Neuronal stem cell (in vitro differentiated cells): ENCODE measurements at regions not wholly inside any gene's neighbourhood (a gene's known extent, or its start where the extent isn't known, plus 50 kb on each side); places are given as distances from the start of the nearest gene placed in this dataset.

Experiments
- DNase-seq: peaks from one replicate; pipeline ENCODE4 v3.0.0-alpha.2; 2013; ENCODE audit warnings: low spot score
- H2AFZ ChIP-seq: one replicate; pipeline ENCODE4 v1.6.1; 2013; ENCODE audit warnings: mild to moderate bottlenecking, low read length, inconsistent platforms
- H2AK5ac ChIP-seq: 2 replicates; pipeline ENCODE4 v1.6.1; 2013; ENCODE audit warnings: low read depth, mild to moderate bottlenecking, inconsistent platforms, low read length, moderate library complexity, mixed read lengths
- H2BK120ac ChIP-seq: 2 replicates; pipeline ENCODE4 v1.6.1; 2013; ENCODE audit warnings: low read depth, mild to moderate bottlenecking, inconsistent platforms, low read length, moderate library complexity, mixed read lengths
- H2BK12ac ChIP-seq: one replicate; pipeline ENCODE4 v1.6.1; 2013; ENCODE audit warnings: low read length, inconsistent platforms
- H2BK15ac ChIP-seq: 2 replicates; pipeline ENCODE4 v1.6.1; 2013; ENCODE audit warnings: mild to moderate bottlenecking, low read length, inconsistent platforms, mixed read lengths
- H2BK5ac ChIP-seq: one replicate; pipeline ENCODE4 v1.6.1; 2013; ENCODE audit warnings: inconsistent platforms, mild to moderate bottlenecking, low read length, moderate library complexity
- H3K14ac ChIP-seq: one replicate; pipeline ENCODE4 v1.6.1; 2013; ENCODE audit warnings: low read length, inconsistent platforms
- H3K18ac ChIP-seq: 2 replicates; pipeline ENCODE4 v1.6.1; 2013; ENCODE audit warnings: low read length, inconsistent platforms
- H3K23ac ChIP-seq: 2 replicates; pipeline ENCODE4 v1.6.1; 2013; ENCODE audit warnings: low read depth, mild to moderate bottlenecking, mixed read lengths, low read length, inconsistent platforms; ENCODE audit not compliant: poor library complexity
- H3K27ac ChIP-seq: replicated peaks from 3 replicates; pipeline ENCODE4 v1.5.1; 2013; ENCODE audit warnings: low read length, inconsistent platforms
- H3K27me3 ChIP-seq, 3 experiments: 2 replicates each; pipeline ENCODE4 v1.6.1; 2013; ENCODE audit warnings: low read length in 3 of 3, mild to moderate bottlenecking in 2 of 3, inconsistent platforms in 1 of 3, low read depth in 1 of 3, mixed read lengths in 1 of 3, moderate library complexity in 1 of 3; ENCODE audit not compliant: control insufficient read depth in 3 of 3, insufficient read depth in 3 of 3
- H3K36me3 ChIP-seq, 2 donors: replicated peaks in 1 of 2; 2 replicates each; pipeline ENCODE4 v1.6.1; 2013; ENCODE audit warnings: low read length in 2 of 2; ENCODE audit not compliant: control insufficient read depth in 2 of 2, insufficient read depth in 2 of 2
- H3K4ac ChIP-seq: 2 replicates; pipeline ENCODE4 v1.6.1; 2013; ENCODE audit warnings: inconsistent platforms, mild to moderate bottlenecking, low read length, moderate library complexity
- H3K4me1 ChIP-seq, 2 donors: 1 replicate in 1 of 2; 2 replicates in 1 of 2; pipeline ENCODE4 v1.6.1; 2013; ENCODE audit warnings: low read length in 2 of 2, low read depth in 1 of 2; ENCODE audit not compliant: control insufficient read depth in 2 of 2, insufficient read depth in 1 of 2
- H3K4me2 ChIP-seq: one replicate; pipeline ENCODE4 v1.6.1; 2013; ENCODE audit warnings: mild to moderate bottlenecking, low read length, inconsistent platforms; ENCODE audit not compliant: insufficient read depth, poor library complexity, severe bottlenecking
- H3K4me3 ChIP-seq, 2 donors: 2 replicates each; pipeline ENCODE4 v1.5.1; 2013; ENCODE audit warnings: low read length in 2 of 2, mild to moderate bottlenecking in 2 of 2, inconsistent platforms in 1 of 2, moderate library complexity in 1 of 2
- H3K79me1 ChIP-seq: one replicate; pipeline ENCODE4 v1.6.1; 2013; ENCODE audit warnings: low read depth, mild to moderate bottlenecking, inconsistent platforms, low read length, moderate library complexity
- H3K9ac ChIP-seq: one replicate; pipeline ENCODE4 v1.6.1; 2013; ENCODE audit warnings: mild to moderate bottlenecking, low read depth, low read length, inconsistent platforms; ENCODE audit not compliant: poor library complexity
- H3K9me3 ChIP-seq, 2 donors: replicated peaks in 1 of 2; 2 replicates each; pipeline versions ENCODE3 to v1.6.1; 2013; ENCODE audit warnings: low read length in 2 of 2, mild to moderate bottlenecking in 2 of 2, inconsistent platforms in 1 of 2, low read depth in 1 of 2, mixed read lengths in 1 of 2, moderate library complexity in 1 of 2; ENCODE audit not compliant: control insufficient read depth in 2 of 2, insufficient read depth in 1 of 2
- H4K8ac ChIP-seq: one replicate; pipeline ENCODE4 v1.6.1; 2013; ENCODE audit warnings: low read depth, mild to moderate bottlenecking, inconsistent platforms, low read length, moderate library complexity
- H4K91ac ChIP-seq: one replicate; pipeline ENCODE4 v1.6.1; 2013; ENCODE audit warnings: low read length, low read depth, mild to moderate bottlenecking, inconsistent platforms; ENCODE audit not compliant: poor library complexity
- WGBS, 2 donors: extraction: QIAGEN DNeasy Blood & Tissue Kit; methylation state at CpG; one replicate each; pipeline ENCODE4 v1.1.7; 2013; ENCODE audit warnings: missing lambda C conversion rate in 2 of 2, mixed read lengths in 1 of 2; ENCODE audit not compliant: insufficient read length in 2 of 2, insufficient replicate concordance in 1 of 2; ENCODE audit errors: extremely low coverage in 2 of 2; 5-methylcytosine and 5-hydroxymethylcytosine counted together

DNA sequence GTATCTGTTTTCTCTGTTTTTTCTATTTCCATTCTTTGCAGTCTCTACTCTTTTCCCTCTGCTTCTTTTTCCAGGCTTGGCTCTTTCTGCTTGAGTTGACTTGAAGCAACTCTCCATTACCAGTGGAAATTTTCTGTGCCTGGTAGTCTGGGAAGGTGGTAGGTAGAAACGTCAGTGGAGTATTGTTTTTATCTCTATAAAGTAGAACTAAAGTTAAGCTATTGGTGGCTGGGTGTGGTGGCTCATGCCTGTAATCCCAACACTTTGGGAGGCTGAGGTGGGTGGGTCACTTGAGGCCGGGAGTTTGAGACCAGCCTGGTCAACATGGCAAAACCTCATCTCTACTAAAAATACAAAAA, 438.1 kb upstream of the AR start:
- H2BK5ac ChIP-seq = no peak overlapping the region
- no peak overlapping the region for H3K14ac ChIP-seq
- no peak overlapping the region for H3K9ac ChIP-seq
- H3K79me1 ChIP-seq = no peaks in the 10 kb centered on the region
- H3K9me3 ChIP-seq = no peaks in the 10 kb centered on the region
- H3K36me3 ChIP-seq = no peaks in the 10 kb centered on the region
- no peak overlapping the region for H3K4me2 ChIP-seq
- no peak overlapping the region for H3K4ac ChIP-seq
- H2BK120ac ChIP-seq = no peak overlapping the region
- H3K23ac ChIP-seq = no peak overlapping the region
- H3K27ac ChIP-seq = no peak overlapping the region
- H3K4me3 ChIP-seq = no peak overlapping the region
- H2BK12ac ChIP-seq = no peak overlapping the region
- H4K91ac ChIP-seq = no peak overlapping the region
- H2AFZ ChIP-seq = no peak overlapping the region
- H3K18ac ChIP-seq = no peak overlapping the region
- no peaks in the 10 kb centered on the region for H3K27me3 ChIP-seq
- no CpG with 5 or more reads among the region's 2 CpGs for WGBS, 2 donors
- no peaks in the 10 kb centered on the region for H3K4me1 ChIP-seq
- no peak overlapping the region for H4K8ac ChIP-seq
- no peak overlapping the region for H2AK5ac ChIP-seq
- no peak for DNase-seq
- no peak overlapping the region for H2BK15ac ChIP-seq

DNA sequence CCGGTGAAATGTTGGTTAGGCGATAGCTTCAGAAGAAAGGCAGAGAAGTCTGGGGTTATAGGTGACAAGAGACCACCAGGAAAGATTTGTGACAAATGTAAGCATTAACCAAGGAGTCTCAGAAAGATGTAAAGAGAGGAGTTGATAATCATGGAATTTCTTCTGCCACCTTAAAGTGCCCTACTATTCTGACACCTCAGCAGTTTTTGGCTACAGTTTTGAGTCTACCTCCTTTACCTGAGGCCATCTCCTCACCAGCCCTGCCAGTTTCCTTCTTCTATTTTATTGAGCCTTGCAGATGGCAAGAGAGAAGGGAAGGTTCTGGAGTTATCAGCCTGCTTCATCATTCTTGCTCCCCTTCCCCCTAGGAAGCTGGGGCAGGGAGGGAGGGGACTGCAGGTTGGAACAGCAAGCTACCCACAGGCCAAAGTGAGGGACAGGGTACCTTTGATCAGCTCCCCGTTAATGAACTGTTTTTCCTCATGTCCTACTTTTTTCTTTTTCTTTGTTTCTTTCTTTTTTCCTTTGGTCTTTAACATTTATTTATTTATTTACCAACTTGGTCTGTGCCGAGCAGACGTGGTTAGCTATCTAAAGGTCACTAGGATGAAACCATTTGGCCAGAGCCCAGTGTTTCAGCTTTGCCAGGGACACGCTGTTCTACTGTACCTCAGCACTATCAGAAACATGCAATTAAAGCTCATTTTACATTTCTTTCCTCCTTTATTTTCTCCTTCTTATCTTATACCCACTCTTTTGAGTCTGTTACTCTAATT, 438.7 kb upstream of the AR start:
- no peak overlapping the region for H3K23ac ChIP-seq
- no peaks in the 10 kb centered on the region for H3K4me1 ChIP-seq
- no peak overlapping the region for H3K4me2 ChIP-seq
- no peak overlapping the region for H3K4me3 ChIP-seq
- peaks cover 0 to 4% (median 0%) of the 10 kb centered on the region in 3 experiments for H3K27me3 ChIP-seq
- H3K9ac ChIP-seq = no peak overlapping the region
- no peak overlapping the region for H4K8ac ChIP-seq
- no peaks in the 10 kb centered on the region for H3K79me1 ChIP-seq
- DNase-seq = no peak
- H2BK120ac ChIP-seq = no peak overlapping the region
- no CpG with 5 or more reads among the region's 6 CpGs for WGBS, 2 donors
- no peak overlapping the region for H4K91ac ChIP-seq
- H2BK5ac ChIP-seq = no peak overlapping the region
- H3K18ac ChIP-seq = no peak overlapping the region
- no peak overlapping the region for H3K4ac ChIP-seq
- no peak overlapping the region for H3K14ac ChIP-seq
- no peak overlapping the region for H3K27ac ChIP-seq
- H2BK12ac ChIP-seq = no peak overlapping the region
- H2AK5ac ChIP-seq = no peak overlapping the region
- H2AFZ ChIP-seq = no peak overlapping the region
- no peaks in the 10 kb centered on the region for H3K36me3 ChIP-seq
- no peak overlapping the region for H2BK15ac ChIP-seq
- no peaks in the 10 kb centered on the region for H3K9me3 ChIP-seq

DNA sequence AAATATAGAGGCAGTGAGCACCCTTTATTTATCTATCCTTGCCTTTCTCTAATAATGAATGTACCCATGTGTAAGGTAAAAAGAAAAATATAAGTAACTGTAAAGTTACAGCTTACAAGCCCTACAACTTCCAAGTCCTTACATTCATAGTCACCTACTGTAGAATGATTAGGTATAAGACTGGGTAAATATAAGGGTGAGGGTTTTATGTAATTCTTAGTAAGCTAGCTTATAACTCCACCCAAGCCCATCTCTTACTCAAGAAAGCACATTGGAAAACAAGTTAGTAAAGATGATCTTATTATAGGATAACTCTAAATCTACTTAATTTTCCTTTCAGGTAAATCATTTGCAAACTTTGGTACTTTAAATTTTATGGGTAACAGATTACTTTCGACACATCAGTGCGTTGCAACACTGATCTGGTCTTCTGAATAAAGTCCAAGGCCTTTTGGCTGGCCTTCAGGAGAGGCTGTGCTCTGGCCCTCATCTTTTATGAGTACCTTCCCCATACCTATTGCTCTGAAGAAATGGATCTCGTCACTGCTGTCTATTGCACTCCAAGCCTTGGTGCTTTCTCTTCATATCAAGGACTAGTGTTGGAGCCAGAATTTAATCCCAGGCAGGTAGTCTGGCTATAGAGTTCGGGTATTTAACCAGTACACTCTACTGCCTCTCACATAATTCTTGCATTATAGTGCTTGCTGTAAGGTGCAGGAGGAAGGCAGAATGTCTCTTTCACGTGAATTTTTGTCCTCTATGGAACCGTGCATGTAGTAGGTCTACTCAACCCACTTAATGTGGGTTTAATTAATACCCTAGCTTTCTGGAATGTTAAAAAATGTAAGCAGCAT, 443.6 kb upstream of the AR start:
- Histone ChIP-seq H3K4me1 (no peaks in the 10 kb centered on the region), H2BK5ac (no peak overlapping the region), H3K4ac (no peak overlapping the region), H2AK5ac (no peak overlapping the region), H3K18ac (no peak overlapping the region), H2AFZ (no peak overlapping the region), H2BK12ac (no peak overlapping the region), H3K36me3 (no peaks in the 10 kb centered on the region), H3K9ac (no peak overlapping the region), H3K27ac (no peak overlapping the region), H3K4me2 (no peak overlapping the region), H3K79me1 (no peaks in the 10 kb centered on the region), H4K8ac (no peak overlapping the region), H3K4me3 (no peak overlapping the region), H3K27me3 (peaks cover 0 to 5% (median 0%) of the 10 kb centered on the region in 3 experiments), H3K23ac (no peak overlapping the region), H4K91ac (no peak overlapping the region), H2BK15ac (no peak overlapping the region), H3K9me3 (no peaks in the 10 kb centered on the region), H3K14ac (no peak overlapping the region), H2BK120ac (no peak overlapping the region)
- WGBS, 2 donors = no CpG with 5 or more reads among the region's 6 CpGs
- DNase-seq = no peak

DNA sequence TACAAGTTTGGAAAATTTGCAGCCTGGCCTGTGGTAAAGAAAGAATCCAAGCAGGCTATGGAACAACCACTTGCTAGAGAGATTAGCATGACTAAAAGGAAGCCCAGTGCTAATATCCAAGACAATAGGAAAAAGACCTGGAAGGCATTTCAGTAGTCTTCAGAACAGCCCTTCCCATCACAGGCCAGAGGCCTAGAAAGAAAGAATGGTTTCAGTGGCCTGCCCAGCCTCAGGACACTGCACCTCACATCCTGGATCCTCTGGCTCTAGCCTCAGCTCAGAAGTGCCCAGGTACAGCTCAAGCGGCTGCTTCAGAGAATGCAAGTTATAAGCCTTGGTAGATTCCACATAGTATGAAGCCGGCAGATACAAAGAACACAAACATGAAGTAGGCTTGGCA, 449.8 kb upstream of the AR start:
- H3K4ac ChIP-seq = no peak overlapping the region
- no peak overlapping the region for H4K91ac ChIP-seq
- H3K23ac ChIP-seq = no peak overlapping the region
- no peaks in the 10 kb centered on the region for H3K27me3 ChIP-seq
- H3K4me2 ChIP-seq = no peak overlapping the region
- WGBS, 2 donors = no CpG with 5 or more reads among the region's 2 CpGs
- no peaks in the 10 kb centered on the region for H3K4me1 ChIP-seq
- no peak overlapping the region for H2BK15ac ChIP-seq
- no peak overlapping the region for H3K27ac ChIP-seq
- no peak overlapping the region for H3K18ac ChIP-seq
- no peaks in the 10 kb centered on the region for H3K36me3 ChIP-seq
- H2BK12ac ChIP-seq = no peak overlapping the region
- no peak overlapping the region for H2AK5ac ChIP-seq
- H4K8ac ChIP-seq = no peak overlapping the region
- no peak overlapping the region for H2AFZ ChIP-seq
- no peaks in the 10 kb centered on the region for H3K9me3 ChIP-seq
- no peak overlapping the region for H2BK5ac ChIP-seq
- no peak overlapping the region for H3K14ac ChIP-seq
- no peak for DNase-seq
- no peak overlapping the region for H2BK120ac ChIP-seq
- no peak overlapping the region for H3K9ac ChIP-seq
- H3K4me3 ChIP-seq = no peak overlapping the region
- no peaks in the 10 kb centered on the region for H3K79me1 ChIP-seq
